Endothelial cell of umbilical vein (primary cell): ENCODE measurements at regions not wholly inside any gene's neighbourhood (a gene's known extent, or its start where the extent isn't known, plus 50 kb on each side); places are given as distances from the start of the nearest gene placed in this dataset.
A peak's percentile ranks its signal among the peaks of the same experiment; 100 is the strongest.

Source experiments
- BruUV-seq: library from RNA; stranded (reverse); fragments of 400-500 nt; replicated peaks from 2 replicates; lab custom pipeline; 2021; lab: Mats Ljungman, UMichigan
- CTCF ChIA-PET: fragments of 300-600, 350-600 bp; sonication (Branson Sonifier 250); formaldehyde crosslinking; loops from one replicate; lab custom pipeline; 2021; ENCODE audit warnings: antibody characterized with exemption, inconsistent platforms; lab: Charles Lee
- POLR2A ChIA-PET: fragments of 300-600, 350-600 bp; sonication (Branson Sonifier 250); formaldehyde crosslinking; loops from one replicate; lab custom pipeline; 2021; ENCODE audit warnings: antibody characterized with exemption, inconsistent platforms; lab: Charles Lee
- DNase-seq: peaks from one replicate; pipeline ENCODE4 v3.0.0-alpha.2; 2011; ENCODE audit warnings: low read depth, low spot score
- FAIRE-seq: peaks from 2 replicates; lab custom pipeline; 2011; peaks lifted over from hg19 to GRCh38; lab: Jason Lieb, UNC
- H2AFZ ChIP-seq: 2 replicates; pipeline ENCODE4 v1.6.0; 2012; ENCODE audit warnings: low read depth, low read length, control low read depth, inconsistent platforms
- H3K27ac ChIP-seq: 2 replicates; pipeline ENCODE4 v1.5.1; 2011; ENCODE audit warnings: low read depth, mild to moderate bottlenecking, control low read depth, low read length, moderate library complexity; ENCODE audit not compliant: insufficient read depth
- H3K27me3 ChIP-seq, 2 experiments: 2 replicates each; pipeline versions ENCODE4 v1.6.0 to v1.6.1; 2011; ENCODE audit warnings: low read length in 2 of 2, mixed read lengths in 1 of 2; ENCODE audit not compliant: control insufficient read depth in 2 of 2, insufficient read depth in 2 of 2
- H3K36me3 ChIP-seq, 2 experiments: 2 replicates in 1 of 2; 3 replicates in 1 of 2; pipeline ENCODE4 v1.5.1; 2011; ENCODE audit warnings: low read length in 2 of 2, mild to moderate bottlenecking in 1 of 2, moderate library complexity in 1 of 2; ENCODE audit not compliant: control insufficient read depth in 2 of 2, insufficient read depth in 2 of 2; ENCODE audit errors: extremely low read depth in 1 of 2
- H3K4me1 ChIP-seq: 3 replicates; pipeline ENCODE4 v1.5.1; 2011; ENCODE audit warnings: mild to moderate bottlenecking, low read length; ENCODE audit not compliant: control insufficient read depth, insufficient read depth; ENCODE audit errors: extremely low read depth
- H3K4me2 ChIP-seq: 2 replicates; pipeline ENCODE4 v1.6.1; 2011; ENCODE audit warnings: low read length, control low read depth, mixed read lengths; ENCODE audit not compliant: insufficient read depth
- H3K4me3 ChIP-seq, 3 experiments: fragments of 200-600 bp in 1 of 3; sonication (generic), shearing (Covaris generic) in 1 of 3; replicated peaks in 1 of 3; 2 replicates each; pipeline ENCODE4 v1.5.1; 2011 to 2016; ENCODE audit warnings: control low read depth in 3 of 3, low read length in 3 of 3, mild to moderate bottlenecking in 2 of 3, inconsistent platforms in 1 of 3, low read depth in 1 of 3, moderate library complexity in 1 of 3; ENCODE audit not compliant: insufficient read depth in 1 of 3
- H3K79me2 ChIP-seq: 2 replicates; pipeline ENCODE4 v1.6.0; 2012; ENCODE audit warnings: low read length, inconsistent platforms; ENCODE audit not compliant: control insufficient read depth, insufficient read depth
- H3K9ac ChIP-seq: replicated peaks from 2 replicates; pipeline ENCODE3; 2011; ENCODE audit warnings: low read length, control low read depth; ENCODE audit not compliant: insufficient read depth; ENCODE audit errors: extremely low read depth
- H3K9me1 ChIP-seq: replicated peaks from 3 replicates; pipeline ENCODE4 v1.6.0; 2011; ENCODE audit warnings: mild to moderate bottlenecking, low read length; ENCODE audit not compliant: control insufficient read depth, insufficient read depth; ENCODE audit errors: extremely low read depth
- H3K9me3 ChIP-seq: replicated peaks from 2 replicates; pipeline ENCODE4 v1.5.1; 2012; ENCODE audit warnings: low read length, inconsistent platforms; ENCODE audit not compliant: control insufficient read depth, insufficient read depth
- H4K20me1 ChIP-seq: replicated peaks from 2 replicates; pipeline ENCODE3; 2011; ENCODE audit warnings: mild to moderate bottlenecking, low read length; ENCODE audit not compliant: control insufficient read depth, insufficient read depth; ENCODE audit errors: extremely low read depth
- CTCF ChIP-seq, 2 donors: IDR thresholded peaks; 1 replicate in 1 of 2; 2 replicates in 1 of 2; pipeline ENCODE4 v1.5.1; 2011; ENCODE audit warnings: low read length in 2 of 2, mild to moderate bottlenecking in 2 of 2, moderate library complexity in 2 of 2, control low read depth in 1 of 2, inconsistent platforms in 1 of 2, low read depth in 1 of 2; ENCODE audit not compliant: insufficient read depth in 1 of 2; ENCODE audit errors: extremely low read depth in 1 of 2
- EZH2 ChIP-seq: IDR thresholded peaks from 2 replicates; pipeline ENCODE4 v1.6.1; 2012; ENCODE audit warnings: borderline replicate concordance, low read depth, mild to moderate bottlenecking, moderate library complexity, low read length, inconsistent platforms; ENCODE audit not compliant: severe bottlenecking
- dilution Hi-C: fragments of 300-500 bp; cut with MboI; formaldehyde crosslinking; loops from one replicate; pipeline ENCODE4 v1.15.0; 2019; ENCODE audit warnings: low sequenced_read_pairs; ENCODE audit not compliant: extremely low pct_ligation_motif_present
- intact Hi-C: fragments of 100-400 bp; cut with micrococcal nuclease; formaldehyde crosslinking; loops from one replicate; pipeline ENCODE4 v1.10.0; 2022

- Histone ChIP-seq H3K4me2 (no peak overlapping the region), H3K9me3 (no peaks in the 10 kb centered on the region), H3K4me1 (no peaks in the 10 kb centered on the region), H2AFZ (no peak overlapping the region), H3K36me3 (no peaks in the 10 kb centered on the region), H3K9ac (no peak overlapping the region), H3K27me3 (no peaks in the 10 kb centered on the region), H3K79me2 (peaks cover 26% of the 10 kb centered on the region), H4K20me1 (peaks cover 3% of the 10 kb centered on the region), H3K27ac (no peak overlapping the region), H3K9me1 (no peaks in the 10 kb centered on the region), H3K4me3 (no peak overlapping the region)
- intact Hi-C loops, result loop anchor here (1.0 to 2.0 kb wide), 3 partner anchors 37 to 105 kb away; no protein-coding TSS in a partner anchor
- TF ChIP-seq CTCF (IDR thresholded peaks at IDR 0.05; ENCODE audit: extremely low read depth in 1 of 2, insufficient read depth in 1 of 2, low read depth in 1 of 2, low read length in 2 of 2), result peak; percentile 51 to 58
- TF ChIP-seq EZH2, result no peak
- FAIRE-seq (peak; percentile 56), DNase-seq (peak; percentile 50)
- POLR2A ChIA-PET, result no interaction called here
- dilution Hi-C loops, result no loop called here
- no TSS peak for BruUV-seq
- CTCF ChIA-PET, result interaction anchor here (0.6 to 4.9 kb wide), 36 partner anchors 9 to 279 kb away, joined by 3 to 219 read pairs (median 4); no protein-coding TSS in a partner anchor
Observed at GRCh38 chr9:36450110-36450732, 50.2 kb upstream of the RNF38 start.
